ENCODE measurements at regions not wholly inside any gene's neighbourhood (a gene's known extent, or its start where the extent isn't known, plus 50 kb on each side); places are given as distances from the start of the nearest gene placed in this dataset.

DNA sequence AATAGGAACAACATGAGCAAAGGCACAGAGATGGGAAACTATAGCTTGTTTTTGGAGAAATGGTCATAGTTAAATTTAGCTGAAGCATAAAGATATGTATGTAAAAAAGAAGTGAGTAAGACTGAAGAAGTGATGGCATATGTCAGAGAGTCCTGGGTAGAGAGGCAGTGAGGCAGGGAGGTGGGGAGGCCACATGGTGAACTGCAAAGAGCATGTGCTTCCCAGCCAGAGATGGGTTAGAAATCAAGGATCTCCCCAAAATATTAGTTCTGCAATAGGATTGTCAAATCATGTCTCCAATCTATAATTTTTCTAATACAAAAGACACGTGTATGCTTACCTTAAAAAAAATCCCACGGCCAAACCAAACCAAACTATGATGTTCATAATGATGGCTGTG, 82.1 kb upstream of the STXBP6 start:
- H3K27ac ChIP-seq, result no peak overlapping the region
- no peaks in the 10 kb centered on the region for H3K4me1 ChIP-seq
- ChIA-PET POLR2A (no interaction called here), CTCF (interaction anchor here (0.7 to 7.8 kb wide), 29 partner anchors 9 to 442 kb away, joined by 3 to 90 read pairs (median 4); no protein-coding TSS in a partner anchor)
- no peak for DNase-seq (ENCODE audit: low read depth in 1 of 2, low spot score in 1 of 2)
- H3K4me2 ChIP-seq, result no peak overlapping the region; the same call in 1 of the 3 replicates
- 40% methylated on average over 2 of the region's 2 CpGs for WGBS (ENCODE audit: missing lambda C conversion rate)
- no peaks in the 10 kb centered on the region for H3K9me3 ChIP-seq
- TF ChIP-seq JUN (IDR thresholded peaks at IDR 0.05), result no peak
- no peak for TF ChIP-seq REST (IDR thresholded peaks at IDR 0.05)
- no peak for TF ChIP-seq HOXB13 (CRISPR knock-in tag; IDR thresholded peaks at IDR 0.05; ENCODE audit: low read depth)
- no peak for TF ChIP-seq RFX5 (IDR thresholded peaks at IDR 0.05)
- TF ChIP-seq RAD21 (conservative IDR thresholded peaks at IDR 0.05 in 1 of 2, IDR thresholded peaks at IDR 0.05 in 1 of 2), result no peak
- TF ChIP-seq KDM1A (IDR thresholded peaks at IDR 0.05; ENCODE audit: low read depth), result no peak
- TF ChIP-seq MAX (IDR thresholded peaks at IDR 0.05), result no peak
- no peak for TF ChIP-seq CBX2 (IDR thresholded peaks at IDR 0.05; ENCODE audit: borderline replicate concordance, low read depth)
- TF ChIP-seq POLR2A (IDR thresholded peaks at IDR 0.05; ENCODE audit: low read length), result no peak
- TF ChIP-seq NFE2L2 (conservative IDR thresholded peaks at IDR 0.05; ENCODE audit: low read length), result no peak
- TF ChIP-seq RCOR1 (IDR thresholded peaks at IDR 0.05; ENCODE audit: low read depth, low read length), result no peak
- TF ChIP-seq MYC (IDR thresholded peaks at IDR 0.05; ENCODE audit: borderline replicate concordance, low read length), result no peak
- no peak for TF ChIP-seq EHF (CRISPR knock-in tag; IDR thresholded peaks at IDR 0.05)
- no peak for TF ChIP-seq EP300 (IDR thresholded peaks at IDR 0.05)
- no peak for TF ChIP-seq ATOH8 (CRISPR knock-in tag; IDR thresholded peaks at IDR 0.05; ENCODE audit: low read depth)
- no peak for TF ChIP-seq CEBPB (IDR thresholded peaks at IDR 0.05)
- TF ChIP-seq, protein P1, sequence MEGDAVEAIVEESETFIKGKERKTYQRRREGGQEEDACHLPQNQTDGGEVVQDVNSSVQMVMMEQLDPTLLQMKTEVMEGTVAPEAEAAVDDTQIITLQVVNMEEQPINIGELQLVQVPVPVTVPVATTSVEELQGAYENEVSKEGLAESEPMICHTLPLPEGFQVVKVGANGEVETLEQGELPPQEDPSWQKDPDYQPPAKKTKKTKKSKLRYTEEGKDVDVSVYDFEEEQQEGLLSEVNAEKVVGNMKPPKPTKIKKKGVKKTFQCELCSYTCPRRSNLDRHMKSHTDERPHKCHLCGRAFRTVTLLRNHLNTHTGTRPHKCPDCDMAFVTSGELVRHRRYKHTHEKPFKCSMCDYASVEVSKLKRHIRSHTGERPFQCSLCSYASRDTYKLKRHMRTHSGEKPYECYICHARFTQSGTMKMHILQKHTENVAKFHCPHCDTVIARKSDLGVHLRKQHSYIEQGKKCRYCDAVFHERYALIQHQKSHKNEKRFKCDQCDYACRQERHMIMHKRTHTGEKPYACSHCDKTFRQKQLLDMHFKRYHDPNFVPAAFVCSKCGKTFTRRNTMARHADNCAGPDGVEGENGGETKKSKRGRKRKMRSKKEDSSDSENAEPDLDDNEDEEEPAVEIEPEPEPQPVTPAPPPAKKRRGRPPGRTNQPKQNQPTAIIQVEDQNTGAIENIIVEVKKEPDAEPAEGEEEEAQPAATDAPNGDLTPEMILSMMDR (IDR thresholded peaks at IDR 0.05), result no peak
- TF ChIP-seq E2F6 (IDR thresholded peaks at IDR 0.05; ENCODE audit: borderline replicate concordance, low read depth), result no peak
- FAIRE-seq, result no peak
- H3K4me3 ChIP-seq, result no peak overlapping the region
- ATAC-seq, result no peak

- H3K4me1 ChIP-seq, result peaks cover 15% of the 10 kb centered on the region
- ATAC-seq (no peak), DNase-seq (ENCODE audit: low read depth in 1 of 2, low spot score in 1 of 2) (no peak), FAIRE-seq (no peak)
- POLR2A ChIA-PET, result no interaction called here
- no peak overlapping the region for H3K4me3 ChIP-seq
- H3K27ac ChIP-seq, result peak overlapping the region; percentile 38 to 68; a peak in 4 of 6 replicates
- H3K4me2 ChIP-seq, result no peak overlapping the region
- TF ChIP-seq TP53 (CRISPR knock-in tag; IDR thresholded peaks at IDR 0.05) (no peak), KDM5A (IDR thresholded peaks at IDR 0.05) (no peak), NFE2L2 (conservative IDR thresholded peaks at IDR 0.05; ENCODE audit: low read length) (no peak), EHF (CRISPR knock-in tag; IDR thresholded peaks at IDR 0.05) (no peak), TFCP2L1 (CRISPR knock-in tag; IDR thresholded peaks at IDR 0.05) (no peak), NPAS2 (CRISPR knock-in tag; IDR thresholded peaks at IDR 0.05; ENCODE audit: borderline replicate concordance) (no peak), HOXA7 (CRISPR knock-in tag; IDR thresholded peaks at IDR 0.05) (no peak), FOXS1 (CRISPR knock-in tag; IDR thresholded peaks at IDR 0.05) (no peak), MAX (IDR thresholded peaks at IDR 0.05) (no peak), RAD21 (conservative IDR thresholded peaks at IDR 0.05 in 1 of 2, IDR thresholded peaks at IDR 0.05 in 1 of 2) (no peak), BHLHE40 (IDR thresholded peaks at IDR 0.05; ENCODE audit: low read depth, low read length) (no peak), KDM1A (IDR thresholded peaks at IDR 0.05; ENCODE audit: low read depth) (no peak), POLR2A (IDR thresholded peaks at IDR 0.05; ENCODE audit: low read length) (no peak), USF2 (IDR thresholded peaks at IDR 0.05) (no peak), FOSL2 (IDR thresholded peaks at IDR 0.05) (no peak), FOSL2 (CRISPR knock-in tag; IDR thresholded peaks at IDR 0.05) (no peak), SMC3 (IDR thresholded peaks at IDR 0.05) (no peak), FOSB (CRISPR knock-in tag; IDR thresholded peaks at IDR 0.05) (no peak)
- CTCF ChIA-PET, result interaction anchor here (0.9 to 2.3 kb wide), 2 partner anchors 10 to 12 kb away, joined by 3 to 13 read pairs; no protein-coding TSS in a partner anchor
- WGBS (ENCODE audit: missing lambda C conversion rate), result 40% methylated on average over 3 of the region's 3 CpGs
- H3K9me3 ChIP-seq, result no peaks in the 10 kb centered on the region
Measured at GRCh38 chr14:25122843-25123242, 72.9 kb upstream of the STXBP6 start.
